ENCODE measurements at regions not wholly inside any gene's neighbourhood (a gene's known extent, or its start where the extent isn't known, plus 50 kb on each side); places are given as distances from the start of the nearest gene placed in this dataset.

GRCh38 chr15:72979791-72980190 lies 72.5 kb upstream of the NEO1 start:
- Histone ChIP-seq H3K9me3 (ENCODE audit: low read depth, low read length) (no peaks in the 10 kb centered on the region), H3K4me3 (ENCODE audit: insufficient read depth, low read length) (no peak overlapping the region), H3K36me3 (ENCODE audit: insufficient read depth, low read length) (no peaks in the 10 kb centered on the region), H3K4me2 (ENCODE audit: insufficient read depth, low read length) (no peak overlapping the region), H2AFZ (ENCODE audit: low read length) (no peak overlapping the region), H3K27ac (ENCODE audit: low read depth, low read length) (no peak overlapping the region), H3K4me1 (ENCODE audit: insufficient read depth, low read length) (no peaks in the 10 kb centered on the region), H3K27me3 (ENCODE audit: insufficient read depth, low read length) (peaks cover 5% of the 10 kb centered on the region), H4K20me1 (ENCODE audit: insufficient read depth, low read length) (no peaks in the 10 kb centered on the region), H3K79me2 (ENCODE audit: insufficient read depth, low read length) (no peaks in the 10 kb centered on the region)
- no peak for DNase-seq (ENCODE audit: insufficient read length, low spot score, missing footprints)
- TF ChIP-seq CTCF (IDR thresholded peaks at IDR 0.05; ENCODE audit: extremely low read depth, low read depth, low read length) = no peak

GRCh38 chr15:72979308-72979707 lies 73.0 kb upstream of the NEO1 start:
- Histone ChIP-seq H3K9me3 (ENCODE audit: low read depth, low read length) (no peaks in the 10 kb centered on the region), H3K4me3 (ENCODE audit: insufficient read depth, low read length) (no peak overlapping the region), H3K27me3 (ENCODE audit: insufficient read depth, low read length) (peaks cover 5% of the 10 kb centered on the region), H3K36me3 (ENCODE audit: insufficient read depth, low read length) (no peaks in the 10 kb centered on the region), H2AFZ (ENCODE audit: low read length) (no peak overlapping the region), H3K4me2 (ENCODE audit: insufficient read depth, low read length) (no peak overlapping the region), H4K20me1 (ENCODE audit: insufficient read depth, low read length) (no peaks in the 10 kb centered on the region), H3K79me2 (ENCODE audit: insufficient read depth, low read length) (no peaks in the 10 kb centered on the region), H3K27ac (ENCODE audit: low read depth, low read length) (no peak overlapping the region), H3K4me1 (ENCODE audit: insufficient read depth, low read length) (no peaks in the 10 kb centered on the region)
- TF ChIP-seq CTCF (IDR thresholded peaks at IDR 0.05; ENCODE audit: extremely low read depth, low read depth, low read length) = no peak
- DNase-seq (ENCODE audit: insufficient read length, low spot score, missing footprints) = no peak

- H3K4me1 ChIP-seq (ENCODE audit: insufficient read depth, low read length) = no peaks in the 10 kb centered on the region
- H3K27me3 ChIP-seq (ENCODE audit: insufficient read depth, low read length) = peaks cover 5% of the 10 kb centered on the region
- H3K27ac ChIP-seq (ENCODE audit: low read depth, low read length) = no peak overlapping the region
- TF ChIP-seq CTCF (IDR thresholded peaks at IDR 0.05; ENCODE audit: extremely low read depth, low read depth, low read length) = no peak
- no peaks in the 10 kb centered on the region for H3K36me3 ChIP-seq (ENCODE audit: insufficient read depth, low read length)
- no peak overlapping the region for H3K4me3 ChIP-seq (ENCODE audit: insufficient read depth, low read length)
- no peak overlapping the region for H3K4me2 ChIP-seq (ENCODE audit: insufficient read depth, low read length)
- DNase-seq (ENCODE audit: insufficient read length, low spot score, missing footprints) = no peak
- H2AFZ ChIP-seq (ENCODE audit: low read length) = no peak overlapping the region
- no peaks in the 10 kb centered on the region for H3K9me3 ChIP-seq (ENCODE audit: low read depth, low read length)
- H3K79me2 ChIP-seq (ENCODE audit: insufficient read depth, low read length) = no peaks in the 10 kb centered on the region
- no peaks in the 10 kb centered on the region for H4K20me1 ChIP-seq (ENCODE audit: insufficient read depth, low read length)
Measured at GRCh38 chr15:72978223-72978622, 74.0 kb upstream of the NEO1 start.

GRCh38 chr15:72972362-72972761 lies 79.9 kb upstream of the NEO1 start:
- DNase-seq (ENCODE audit: insufficient read length, low spot score, missing footprints) = no peak
- H3K9me3 ChIP-seq (ENCODE audit: low read depth, low read length) = no peaks in the 10 kb centered on the region
- no peaks in the 10 kb centered on the region for H3K79me2 ChIP-seq (ENCODE audit: insufficient read depth, low read length)
- H2AFZ ChIP-seq (ENCODE audit: low read length) = peak overlapping the region; percentile 95
- peaks cover 19% of the 10 kb centered on the region for H3K4me1 ChIP-seq (ENCODE audit: insufficient read depth, low read length)
- no peak overlapping the region for H3K4me3 ChIP-seq (ENCODE audit: insufficient read depth, low read length)
- H3K27ac ChIP-seq (ENCODE audit: low read depth, low read length) = no peak overlapping the region
- no peaks in the 10 kb centered on the region for H3K36me3 ChIP-seq (ENCODE audit: insufficient read depth, low read length)
- no peaks in the 10 kb centered on the region for H3K27me3 ChIP-seq (ENCODE audit: insufficient read depth, low read length)
- H3K4me2 ChIP-seq (ENCODE audit: insufficient read depth, low read length) = peak overlapping the region; percentile 91
- H4K20me1 ChIP-seq (ENCODE audit: insufficient read depth, low read length) = no peaks in the 10 kb centered on the region
- no peak for TF ChIP-seq CTCF (IDR thresholded peaks at IDR 0.05; ENCODE audit: extremely low read depth, low read depth, low read length)
